ENCODE measurements at regions not wholly inside any gene's neighbourhood (a gene's known extent, or its start where the extent isn't known, plus 50 kb on each side); places are given as distances from the start of the nearest gene placed in this dataset.
A peak's percentile ranks its signal among the peaks of the same experiment; 100 is the strongest.

DNA sequence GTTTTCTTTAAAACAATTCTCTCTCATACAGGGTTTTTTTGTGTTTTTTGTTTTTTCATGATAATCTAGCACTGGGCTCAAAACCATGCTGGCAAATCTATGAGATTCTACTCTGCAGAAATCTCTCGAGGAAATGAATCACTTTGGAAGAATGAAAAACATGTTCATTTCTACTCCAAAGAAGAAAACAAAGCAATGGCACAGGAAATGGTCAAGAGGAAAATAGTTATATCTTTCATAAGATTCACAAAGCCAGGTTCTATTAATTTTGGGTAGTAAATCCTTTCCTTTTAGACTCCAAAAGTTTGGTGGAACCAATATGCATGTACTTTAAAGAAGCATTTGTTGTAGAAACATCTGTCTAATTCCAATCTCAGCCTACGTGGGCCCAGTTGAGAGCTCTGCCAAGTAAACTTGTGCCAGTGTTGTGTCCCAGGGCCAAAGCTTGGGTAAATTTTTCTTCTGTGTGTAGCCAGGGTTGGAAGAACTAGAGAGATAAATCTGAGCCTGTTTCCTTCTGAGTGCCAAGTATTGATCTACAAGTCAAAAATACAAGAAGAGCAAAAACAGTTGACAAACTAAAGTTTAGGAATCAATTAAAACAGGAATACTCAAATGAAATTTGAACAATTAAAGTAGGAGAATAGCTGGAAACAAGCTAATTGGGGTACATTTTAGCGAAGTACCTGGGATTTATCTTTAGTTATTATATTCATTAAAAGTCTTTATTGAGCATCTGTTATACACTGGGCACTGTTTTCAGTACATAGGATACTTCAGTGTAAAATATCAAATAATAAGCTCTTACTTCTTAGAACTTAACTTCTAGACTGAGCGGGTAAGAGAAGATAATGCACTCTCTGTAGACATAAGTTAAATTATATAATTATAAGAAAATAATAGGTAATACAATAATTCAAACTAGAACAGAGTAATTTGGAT is 657.5 kb upstream of the NECTIN3 start:
- no peaks in the 10 kb centered on the region for H3K79me2 ChIP-seq
- no peak overlapping the region for H3K4me3 ChIP-seq
- TF ChIP-seq EZH2 (IDR thresholded peaks at IDR 0.05; ENCODE audit: borderline replicate concordance) = no peak
- no peak for DNase-seq (ENCODE audit: low spot score)
- H3K27ac ChIP-seq = peak overlapping the region; percentile 17
- no peaks in the 10 kb centered on the region for H3K4me1 ChIP-seq (ENCODE audit: insufficient read depth)
- 69% methylated on average over 4 of the region's 4 CpGs for WGBS (ENCODE audit: low lambda C conversion rate, missing lambda C conversion rate)
- no peaks in the 10 kb centered on the region for H3K9me2 ChIP-seq (replicated peaks; ENCODE audit: insufficient read depth)
- H4K20me1 ChIP-seq (ENCODE audit: insufficient read depth, poor library complexity, severe bottlenecking) = no peaks in the 10 kb centered on the region
- no peak overlapping the region for H3K4me2 ChIP-seq
- H3K9me3 ChIP-seq (ENCODE audit: low read depth) = no peaks in the 10 kb centered on the region
- no peaks in the 10 kb centered on the region for H3K36me3 ChIP-seq (replicated peaks; ENCODE audit: insufficient read depth, low read depth)
- peak overlapping the region; percentile 15 for H2AFZ ChIP-seq
- no peaks in the 10 kb centered on the region for H3K27me3 ChIP-seq

DNA sequence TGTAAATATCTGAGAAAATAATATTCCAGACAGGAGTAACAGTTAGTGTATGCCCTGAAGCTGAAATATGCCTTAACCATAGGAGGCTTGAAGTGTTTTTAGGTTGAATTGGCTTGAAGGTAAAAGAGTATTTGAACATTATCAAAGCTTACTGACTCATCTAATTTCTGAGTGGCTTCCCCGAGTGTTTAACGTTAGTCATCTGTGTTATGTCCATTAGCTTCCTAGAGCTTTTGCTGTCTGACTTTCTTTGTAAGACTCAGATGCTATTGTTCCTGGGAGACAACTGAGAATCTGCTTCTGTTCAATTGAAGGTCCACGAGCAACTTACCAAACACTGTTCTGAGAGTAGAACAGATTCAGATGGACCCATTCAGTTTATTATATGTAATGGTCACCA is 656.8 kb upstream of the NECTIN3 start:
- H2AFZ ChIP-seq = no peak overlapping the region
- H3K27me3 ChIP-seq = no peaks in the 10 kb centered on the region
- H3K4me2 ChIP-seq = no peak overlapping the region
- H3K27ac ChIP-seq = no peak overlapping the region
- no peaks in the 10 kb centered on the region for H3K4me1 ChIP-seq (ENCODE audit: insufficient read depth)
- H4K20me1 ChIP-seq (ENCODE audit: insufficient read depth, poor library complexity, severe bottlenecking) = no peaks in the 10 kb centered on the region
- H3K9me2 ChIP-seq (replicated peaks; ENCODE audit: insufficient read depth) = no peaks in the 10 kb centered on the region
- no peak for DNase-seq (ENCODE audit: low spot score)
- H3K36me3 ChIP-seq (replicated peaks; ENCODE audit: insufficient read depth, low read depth) = no peaks in the 10 kb centered on the region
- no peaks in the 10 kb centered on the region for H3K9me3 ChIP-seq (ENCODE audit: low read depth)
- H3K79me2 ChIP-seq = no peaks in the 10 kb centered on the region
- no peak overlapping the region for H3K4me3 ChIP-seq
- 46% methylated on average over 3 of the region's 3 CpGs for WGBS (ENCODE audit: low lambda C conversion rate, missing lambda C conversion rate)
- TF ChIP-seq EZH2phosphoT487 (IDR thresholded peaks at IDR 0.05; ENCODE audit: low read depth, severe bottlenecking, unreplicated experiment) = no peak

DNA sequence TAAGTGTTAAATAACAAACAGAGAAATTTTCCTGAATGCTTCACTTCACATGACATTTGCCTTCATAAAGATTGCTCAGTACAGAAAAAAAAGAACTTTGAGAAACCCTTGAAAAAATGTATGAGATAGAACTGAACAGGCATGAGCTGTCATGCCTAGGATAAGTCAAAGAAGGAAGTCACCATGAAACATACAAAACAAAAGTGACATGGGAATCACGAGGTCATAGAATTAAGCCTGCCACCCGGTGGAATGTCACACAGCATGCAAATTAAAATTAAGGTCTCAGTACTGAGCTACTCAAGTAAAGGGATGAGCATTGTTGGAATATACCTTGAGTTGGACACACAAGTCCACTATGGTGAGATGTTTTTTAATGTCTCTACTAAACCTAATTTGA is 652.5 kb upstream of the NECTIN3 start:
- WGBS (ENCODE audit: low lambda C conversion rate, missing lambda C conversion rate) = 82% methylated on average over 2 of the region's 2 CpGs
- Histone ChIP-seq H2AFZ (no peak overlapping the region), H3K9me3 (ENCODE audit: low read depth) (no peaks in the 10 kb centered on the region), H3K4me3 (no peak overlapping the region), H3K9me2 (replicated peaks; ENCODE audit: insufficient read depth) (no peaks in the 10 kb centered on the region), H3K27ac (no peak overlapping the region), H3K4me1 (ENCODE audit: insufficient read depth) (peaks cover 7% of the 10 kb centered on the region), H3K4me2 (no peak overlapping the region), H4K20me1 (ENCODE audit: insufficient read depth, poor library complexity, severe bottlenecking) (no peaks in the 10 kb centered on the region), H3K27me3 (no peaks in the 10 kb centered on the region), H3K79me2 (no peaks in the 10 kb centered on the region), H3K36me3 (replicated peaks; ENCODE audit: insufficient read depth, low read depth) (no peaks in the 10 kb centered on the region)
- TF ChIP-seq EZH2 (IDR thresholded peaks at IDR 0.05; ENCODE audit: borderline replicate concordance) (no peak), EZH2phosphoT487 (IDR thresholded peaks at IDR 0.05; ENCODE audit: low read depth, severe bottlenecking, unreplicated experiment) (no peak)
- TF ChIP-seq, protein P1, sequence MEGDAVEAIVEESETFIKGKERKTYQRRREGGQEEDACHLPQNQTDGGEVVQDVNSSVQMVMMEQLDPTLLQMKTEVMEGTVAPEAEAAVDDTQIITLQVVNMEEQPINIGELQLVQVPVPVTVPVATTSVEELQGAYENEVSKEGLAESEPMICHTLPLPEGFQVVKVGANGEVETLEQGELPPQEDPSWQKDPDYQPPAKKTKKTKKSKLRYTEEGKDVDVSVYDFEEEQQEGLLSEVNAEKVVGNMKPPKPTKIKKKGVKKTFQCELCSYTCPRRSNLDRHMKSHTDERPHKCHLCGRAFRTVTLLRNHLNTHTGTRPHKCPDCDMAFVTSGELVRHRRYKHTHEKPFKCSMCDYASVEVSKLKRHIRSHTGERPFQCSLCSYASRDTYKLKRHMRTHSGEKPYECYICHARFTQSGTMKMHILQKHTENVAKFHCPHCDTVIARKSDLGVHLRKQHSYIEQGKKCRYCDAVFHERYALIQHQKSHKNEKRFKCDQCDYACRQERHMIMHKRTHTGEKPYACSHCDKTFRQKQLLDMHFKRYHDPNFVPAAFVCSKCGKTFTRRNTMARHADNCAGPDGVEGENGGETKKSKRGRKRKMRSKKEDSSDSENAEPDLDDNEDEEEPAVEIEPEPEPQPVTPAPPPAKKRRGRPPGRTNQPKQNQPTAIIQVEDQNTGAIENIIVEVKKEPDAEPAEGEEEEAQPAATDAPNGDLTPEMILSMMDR (IDR thresholded peaks at IDR 0.05; ENCODE audit: poor library complexity) = no peak
- no peak for DNase-seq (ENCODE audit: low spot score)

DNA sequence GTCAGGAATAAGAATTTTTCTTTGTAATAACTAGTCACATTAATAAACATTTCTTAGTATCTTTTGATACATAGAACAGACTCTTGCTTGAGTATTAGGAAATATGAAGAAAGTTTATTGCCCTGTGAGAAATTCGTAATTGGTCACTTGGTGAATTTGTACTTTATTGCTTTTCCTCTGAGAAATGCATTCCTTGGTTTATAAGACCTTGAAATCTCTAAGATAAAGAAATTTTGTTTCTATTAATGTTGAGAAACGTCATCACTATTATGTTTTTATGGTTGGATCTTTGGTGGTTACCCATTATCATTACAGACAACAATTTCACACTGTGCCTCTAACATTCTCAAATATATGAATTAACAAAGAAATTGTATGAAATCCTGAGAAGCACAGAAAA is 652.0 kb upstream of the NECTIN3 start:
- WGBS (ENCODE audit: low lambda C conversion rate, missing lambda C conversion rate) = 74% methylated on average over 2 of the region's 2 CpGs
- Histone ChIP-seq H3K27me3 (no peaks in the 10 kb centered on the region), H3K27ac (peak overlapping the region; percentile 7), H3K4me3 (no peak overlapping the region), H3K4me1 (ENCODE audit: insufficient read depth) (peaks cover 7% of the 10 kb centered on the region), H2AFZ (no peak overlapping the region), H3K4me2 (no peak overlapping the region), H4K20me1 (ENCODE audit: insufficient read depth, poor library complexity, severe bottlenecking) (no peaks in the 10 kb centered on the region), H3K9me3 (ENCODE audit: low read depth) (no peaks in the 10 kb centered on the region), H3K79me2 (no peaks in the 10 kb centered on the region), H3K36me3 (replicated peaks; ENCODE audit: insufficient read depth, low read depth) (no peaks in the 10 kb centered on the region), H3K9me2 (replicated peaks; ENCODE audit: insufficient read depth) (no peaks in the 10 kb centered on the region)
- DNase-seq (ENCODE audit: low spot score) = no peak
- no peak for TF ChIP-seq EZH2phosphoT487 (IDR thresholded peaks at IDR 0.05; ENCODE audit: low read depth, severe bottlenecking, unreplicated experiment)
- TF ChIP-seq, protein P1 (IDR thresholded peaks at IDR 0.05; ENCODE audit: poor library complexity) = no peak
- TF ChIP-seq EZH2 (IDR thresholded peaks at IDR 0.05; ENCODE audit: borderline replicate concordance) = no peak
